Spinal cord (tissue), 9 donors: ENCODE measurements at regions not wholly inside any gene's neighbourhood (a gene's known extent, or its start where the extent isn't known, plus 50 kb on each side); places are given as distances from the start of the nearest gene placed in this dataset.
"Not testable (repeated sequence)": the region's sequence is repeated elsewhere in the genome, so short reads cannot be mapped to it uniquely, and the experiment has no call there.

Experiments
- DNase-seq, 6 donors: peaks; one replicate each; pipeline versions ENCODE4 v3.0.0 to v3.0.0-alpha.2; 2013 to 2015; ENCODE audit warnings: low spot score in 6 of 6, low read depth in 4 of 6
- H3K27ac ChIP-seq: one replicate; pipeline ENCODE4 v1.5.1; 2013; ENCODE audit warnings: low read depth, low read length, control low read depth
- H3K27me3 ChIP-seq: one replicate; pipeline ENCODE4 v1.6.1; 2013; ENCODE audit warnings: low read length; ENCODE audit not compliant: control insufficient read depth, insufficient read depth
- H3K36me3 ChIP-seq: one replicate; pipeline ENCODE4 v1.6.1; 2013; ENCODE audit warnings: low read length; ENCODE audit not compliant: control insufficient read depth, insufficient read depth
- H3K4me1 ChIP-seq: one replicate; pipeline ENCODE4 v1.6.1; 2013; ENCODE audit warnings: low read length; ENCODE audit not compliant: control insufficient read depth, insufficient read depth
- H3K4me3 ChIP-seq: one replicate; pipeline ENCODE4 v1.5.1; 2013; ENCODE audit warnings: low read depth, low read length, control low read depth
- H3K9me3 ChIP-seq: one replicate; pipeline ENCODE4 v1.6.1; 2013; ENCODE audit warnings: low read length; ENCODE audit not compliant: control insufficient read depth, insufficient read depth
- WGBS: methylation state at CpG from one replicate; pipeline ENCODE4 v1.1.5; 2013; ENCODE audit warnings: missing lambda C conversion rate; ENCODE audit not compliant: insufficient coverage; 5-methylcytosine and 5-hydroxymethylcytosine counted together
- donor health status: healthy.

DNA sequence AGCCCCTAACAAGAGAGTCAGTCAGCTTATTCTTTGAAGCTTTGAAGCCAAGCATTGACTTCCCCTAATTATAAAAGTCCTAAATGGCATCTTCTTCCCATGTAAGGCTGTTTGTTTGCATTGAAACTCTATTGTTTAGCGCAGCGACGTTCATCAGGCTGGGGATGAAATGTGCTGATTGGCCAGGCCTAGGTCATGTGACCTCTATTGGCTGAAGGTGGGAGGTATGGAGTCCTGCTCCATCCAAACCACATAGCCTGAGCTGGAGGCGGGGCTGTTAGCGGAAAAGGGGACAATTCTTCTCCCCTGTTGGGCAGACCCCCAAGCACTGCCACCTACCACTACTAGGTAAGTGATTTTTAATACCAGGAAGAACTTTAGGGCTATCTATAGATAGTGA, 145.3 kb upstream of the PRR23C start:
- H3K27ac ChIP-seq, result no peak overlapping the region
- no peaks in the 10 kb centered on the region for H3K9me3 ChIP-seq
- no peak overlapping the region for H3K4me3 ChIP-seq
- DNase-seq, result no peak
- no peaks in the 10 kb centered on the region for H3K36me3 ChIP-seq
- H3K4me1 ChIP-seq, result no peaks in the 10 kb centered on the region
- H3K27me3 ChIP-seq, result no peaks in the 10 kb centered on the region
- WGBS, result no CpG with 5 or more reads among the region's 5 CpGs

DNA sequence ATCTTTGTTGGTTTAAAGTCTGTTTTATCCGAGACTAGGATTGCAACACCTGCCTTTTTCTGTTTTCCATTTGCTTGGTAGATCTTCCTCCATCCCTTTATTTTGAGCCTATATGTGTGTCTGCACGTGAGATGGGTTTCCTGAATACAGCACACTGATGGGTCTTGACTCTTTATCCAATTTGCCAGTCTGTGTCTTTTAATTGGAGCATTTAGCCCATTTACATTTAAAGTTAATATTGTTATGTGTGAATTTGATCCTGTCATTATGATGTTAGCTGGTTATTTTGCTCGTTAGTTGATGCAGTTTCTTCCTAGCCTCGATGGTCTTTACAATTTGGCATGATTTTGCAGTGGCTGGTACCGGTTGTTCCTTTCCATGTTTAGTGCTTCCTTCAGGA, 149.4 kb upstream of the MRPS22 start:
- no CpG with 5 or more reads among the region's 5 CpGs for WGBS
- H3K27ac ChIP-seq, DNase-seq, H3K27me3 ChIP-seq, H3K4me3 ChIP-seq, H3K9me3 ChIP-seq, H3K4me1 ChIP-seq, H3K36me3 ChIP-seq: not testable (repeated sequence)

DNA sequence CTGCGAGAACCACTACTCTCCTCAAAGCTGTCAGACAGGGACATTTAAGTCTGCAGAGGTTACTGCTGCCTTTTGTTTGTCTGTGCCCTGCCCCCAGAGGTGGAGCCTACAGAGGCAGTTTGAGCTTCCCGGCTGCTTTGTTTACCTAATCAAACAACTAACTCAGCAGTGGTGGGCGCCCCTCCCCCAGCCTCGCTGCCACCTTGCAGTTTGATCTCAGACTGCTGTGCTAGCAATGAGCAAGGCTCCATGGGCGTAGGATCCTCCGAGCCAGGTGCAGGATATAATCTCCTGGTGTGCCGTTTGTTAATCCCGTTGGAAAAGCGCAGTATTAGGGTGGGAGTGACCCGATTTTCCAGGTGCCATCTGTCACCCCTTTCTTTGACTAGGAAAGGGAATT, 147.7 kb upstream of the MRPS22 start:
- 84% methylated on average over 3 of the region's 10 CpGs for WGBS
- H3K36me3 ChIP-seq, H3K27ac ChIP-seq, H3K9me3 ChIP-seq, H3K4me1 ChIP-seq, H3K4me3 ChIP-seq, DNase-seq, H3K27me3 ChIP-seq: not testable (repeated sequence)

DNA sequence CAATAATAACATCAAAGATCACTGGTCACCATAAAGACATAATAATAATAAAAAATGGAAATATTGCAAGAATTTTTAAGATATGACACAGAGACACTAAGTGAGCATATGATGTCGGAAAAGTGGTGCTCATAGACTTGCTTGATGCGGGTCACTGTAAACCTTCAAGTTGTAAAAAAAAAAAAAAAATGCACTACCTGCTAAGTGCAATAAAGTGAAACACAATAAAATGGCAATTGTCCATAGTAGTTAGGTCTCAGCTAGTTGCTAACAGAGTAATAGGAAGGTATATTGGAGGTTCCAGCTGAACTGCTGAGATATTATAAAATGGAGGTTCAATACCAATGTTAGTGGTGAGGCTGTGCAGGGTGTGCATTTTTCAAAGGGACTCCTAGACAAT, 146.6 kb upstream of the MRPS22 start:
- no peak for DNase-seq
- no peak overlapping the region for H3K27ac ChIP-seq
- 100% methylated on average over 1 of the region's 2 CpGs for WGBS

DNA sequence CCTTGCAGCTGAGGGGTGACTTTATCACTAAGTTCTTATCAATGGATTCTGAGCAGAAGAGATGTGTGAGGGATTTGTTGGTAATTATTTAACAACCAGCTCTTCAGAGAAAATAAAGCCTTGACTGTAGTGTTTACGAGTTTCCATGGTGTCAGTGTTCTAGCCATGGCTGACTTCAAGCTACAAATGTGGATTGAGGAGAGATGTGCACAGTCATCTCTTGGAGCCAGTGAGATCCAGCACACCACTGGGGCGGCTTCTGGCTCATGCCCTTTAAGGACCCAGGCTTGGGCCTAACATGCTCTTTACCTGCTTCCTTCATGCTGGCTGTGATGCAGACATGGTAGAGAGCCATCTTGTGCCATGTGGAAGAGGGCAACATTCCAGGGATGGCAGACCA, 145.6 kb upstream of the MRPS22 start:
- H3K9me3 ChIP-seq, result no peaks in the 10 kb centered on the region
- no peak overlapping the region for H3K4me3 ChIP-seq
- no peaks in the 10 kb centered on the region for H3K4me1 ChIP-seq
- no peaks in the 10 kb centered on the region for H3K36me3 ChIP-seq
- no peaks in the 10 kb centered on the region for H3K27me3 ChIP-seq
- H3K27ac ChIP-seq, result no peak overlapping the region
- no peak for DNase-seq
- 100% methylated on average over 2 of the region's 2 CpGs for WGBS

More for the DNA sequence above, 146.6 kb upstream of the MRPS22 start:
- Histone ChIP-seq H3K4me1 (no peaks in the 10 kb centered on the region), H3K4me3 (no peak overlapping the region), H3K9me3 (no peaks in the 10 kb centered on the region), H3K27me3 (no peaks in the 10 kb centered on the region), H3K36me3 (no peaks in the 10 kb centered on the region)

DNA sequence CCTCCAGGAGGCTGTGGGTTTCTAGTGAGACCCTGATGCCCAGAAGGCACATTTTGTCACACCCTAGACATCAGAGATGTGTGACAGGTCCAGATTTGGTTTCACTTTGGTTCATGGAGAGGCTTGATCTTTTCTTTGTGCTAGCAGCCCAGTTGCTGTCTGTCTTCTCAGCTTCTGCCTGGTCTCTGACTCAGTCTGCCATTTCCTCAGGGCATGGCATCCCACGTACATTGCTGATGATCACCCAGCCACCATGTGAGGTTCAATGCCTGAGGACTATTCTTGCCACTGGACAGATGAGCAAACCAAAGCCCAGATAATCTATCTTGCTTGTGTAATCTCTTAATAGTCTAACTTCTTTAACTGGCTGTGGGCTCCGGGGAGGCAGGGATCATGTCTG, 144.9 kb upstream of the MRPS22 start:
- no peaks in the 10 kb centered on the region for H3K27me3 ChIP-seq
- no peak for DNase-seq
- no peaks in the 10 kb centered on the region for H3K9me3 ChIP-seq
- no CpG with 5 or more reads among the region's 2 CpGs for WGBS
- H3K27ac ChIP-seq, result no peak overlapping the region
- H3K4me3 ChIP-seq, result no peak overlapping the region
- no peaks in the 10 kb centered on the region for H3K4me1 ChIP-seq
- no peaks in the 10 kb centered on the region for H3K36me3 ChIP-seq

DNA sequence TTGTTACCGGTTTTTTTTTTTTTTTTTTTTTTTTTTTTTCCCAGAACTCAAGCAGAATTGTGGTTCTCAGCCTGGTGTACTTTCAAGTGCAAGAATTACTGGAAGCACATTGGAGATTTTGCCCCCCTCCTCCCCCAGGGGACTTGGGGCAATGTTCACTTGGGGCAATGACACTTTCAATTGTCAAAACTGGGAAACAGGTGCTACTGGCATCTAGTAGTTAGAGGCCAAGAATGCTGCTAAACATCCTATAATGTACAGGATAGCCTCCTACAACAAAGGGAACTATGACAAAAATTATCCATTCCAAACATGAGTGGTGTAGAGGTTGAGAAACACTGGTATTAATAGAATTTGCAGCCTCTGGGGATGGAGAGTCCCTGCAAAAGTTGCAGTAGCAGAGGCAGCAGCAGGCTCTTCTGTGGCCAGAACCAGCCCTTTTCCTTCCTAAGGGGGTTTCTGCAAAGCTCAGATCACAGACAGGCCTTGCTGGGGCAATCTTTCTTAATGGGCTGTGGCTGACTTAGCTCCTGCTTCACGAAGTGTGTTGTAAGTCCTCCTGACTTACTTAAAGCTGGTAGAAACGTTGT, 144.3 kb upstream of the MRPS22 start:
- Histone ChIP-seq H3K4me1 (no peaks in the 10 kb centered on the region), H3K4me3 (no peak overlapping the region), H3K27me3 (no peaks in the 10 kb centered on the region), H3K27ac (no peak overlapping the region), H3K9me3 (no peaks in the 10 kb centered on the region), H3K36me3 (no peaks in the 10 kb centered on the region)
- WGBS, result no CpG with 5 or more reads among the region's 3 CpGs
- no peak for DNase-seq

DNA sequence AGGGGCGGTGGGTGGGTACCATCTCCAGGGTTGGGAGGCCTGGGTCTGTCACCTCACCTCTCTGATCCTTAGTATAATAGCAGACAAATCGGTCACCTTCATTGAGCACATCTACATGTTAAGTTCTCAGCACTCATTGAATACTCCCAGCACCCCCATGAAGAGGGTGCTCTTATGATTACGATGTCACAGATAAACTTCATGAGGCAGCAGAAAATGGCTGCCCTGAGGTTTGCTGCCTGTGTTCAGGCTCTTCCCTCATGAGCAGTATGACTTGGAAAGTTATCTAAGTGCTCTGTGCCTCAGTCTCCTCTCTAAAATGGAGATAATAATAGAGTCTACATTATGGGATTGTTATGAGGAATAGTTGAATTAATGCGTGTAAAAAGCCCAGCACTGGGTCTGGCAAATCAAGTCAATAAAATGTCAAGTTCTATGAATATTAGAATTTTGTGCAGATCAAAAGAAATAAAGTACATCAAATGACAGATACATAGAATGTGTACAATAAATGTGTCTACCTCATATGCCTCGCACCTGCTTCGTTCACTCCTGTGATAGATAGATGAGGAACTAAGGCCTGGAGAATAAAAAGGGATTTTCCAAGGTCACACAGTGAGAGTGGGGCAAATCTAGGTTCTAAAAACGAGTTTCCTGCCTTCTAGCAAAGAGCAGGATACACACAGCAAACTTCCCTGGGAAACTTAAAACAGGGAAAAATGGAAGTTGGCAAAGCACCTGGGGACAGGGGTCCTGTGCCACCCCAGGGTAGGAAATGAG, 142.2 kb upstream of the MRPS22 start:
- H3K27ac ChIP-seq, result no peak overlapping the region
- no peak overlapping the region for H3K4me3 ChIP-seq
- no peaks in the 10 kb centered on the region for H3K27me3 ChIP-seq
- no peaks in the 10 kb centered on the region for H3K36me3 ChIP-seq
- no peaks in the 10 kb centered on the region for H3K4me1 ChIP-seq
- H3K9me3 ChIP-seq, result no peaks in the 10 kb centered on the region
- WGBS, result 70% methylated on average over 2 of the region's 7 CpGs
- no peak for DNase-seq

DNA sequence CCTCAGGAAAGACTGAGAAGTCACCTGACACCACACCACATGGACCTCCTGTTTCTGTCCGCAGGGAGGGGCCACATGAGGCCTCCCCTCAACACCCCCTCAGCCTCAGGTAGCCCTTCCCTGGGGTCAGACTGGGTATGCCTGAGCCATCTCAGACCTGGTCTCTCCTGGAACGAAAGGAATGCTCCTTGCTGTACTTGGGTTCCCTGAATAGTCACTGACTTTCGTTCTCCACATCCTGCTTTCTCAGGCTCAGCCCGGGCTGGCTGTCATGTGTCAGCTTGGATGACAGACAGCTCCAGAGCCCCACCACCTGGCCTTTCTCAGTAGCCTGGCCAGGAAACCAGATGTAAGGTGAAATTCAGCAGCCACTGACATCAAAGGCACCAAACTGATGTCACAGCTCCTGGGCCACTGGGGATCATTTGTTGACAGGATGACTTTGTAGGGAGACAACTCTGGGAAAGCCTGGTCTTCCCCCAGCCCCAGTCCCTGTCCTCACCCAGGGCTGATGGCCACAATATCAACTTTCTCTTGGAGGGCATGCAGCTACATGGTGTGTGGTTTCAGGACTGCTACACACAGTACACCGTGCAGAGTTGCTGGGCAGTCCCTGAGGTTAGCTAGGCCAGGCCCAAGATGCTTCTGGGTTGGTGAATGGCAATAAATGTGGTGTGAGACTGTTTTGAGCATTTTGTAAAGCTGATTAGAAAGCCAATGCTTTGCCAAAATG, 141.4 kb upstream of the MRPS22 start:
- H3K9me3 ChIP-seq, result no peaks in the 10 kb centered on the region
- H3K36me3 ChIP-seq, result no peaks in the 10 kb centered on the region
- DNase-seq, result peak in 1 of 6 donors; percentile 28
- no peaks in the 10 kb centered on the region for H3K27me3 ChIP-seq
- WGBS, result 57% methylated on average over 5 of the region's 5 CpGs
- no peak overlapping the region for H3K27ac ChIP-seq
- H3K4me1 ChIP-seq, result no peaks in the 10 kb centered on the region
- no peak overlapping the region for H3K4me3 ChIP-seq

DNA sequence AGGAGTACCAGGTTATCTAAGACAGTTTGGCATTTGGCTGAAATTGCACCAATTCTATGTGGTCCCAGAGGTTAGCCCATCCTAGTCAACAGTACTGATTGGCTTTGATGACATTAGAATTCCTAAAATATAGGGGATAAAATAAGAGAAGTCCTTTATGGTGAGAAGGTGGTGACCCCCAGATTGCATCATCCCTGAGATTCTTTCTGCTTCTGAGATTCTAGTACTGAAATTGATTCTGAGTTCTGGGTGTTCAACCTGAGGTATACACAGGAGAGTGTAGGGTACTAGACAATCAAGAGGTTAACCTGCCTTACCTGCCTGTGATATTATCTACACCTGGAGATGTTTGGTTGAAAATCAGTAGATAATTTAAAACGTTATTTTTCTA, 140.9 kb upstream of the MRPS22 start:
- Histone ChIP-seq H3K9me3 (no peaks in the 10 kb centered on the region), H3K36me3 (no peaks in the 10 kb centered on the region), H3K27me3 (no peaks in the 10 kb centered on the region), H3K27ac (no peak overlapping the region), H3K4me3 (no peak overlapping the region), H3K4me1 (no peaks in the 10 kb centered on the region)
- DNase-seq, result no peak
- WGBS, result no CpG with 5 or more reads among the region's 1 CpG
